HEK293 (cell line): ENCODE measurements at regions not wholly inside any gene's neighbourhood (a gene's known extent, or its start where the extent isn't known, plus 50 kb on each side); places are given as distances from the start of the nearest gene placed in this dataset.

Experiments
- CTCF ChIA-PET: fragments of 350-600 bp; formaldehyde crosslinking; extraction: SDS; loops from one replicate; lab custom pipeline; 2021; ENCODE audit warnings: antibody characterized with exemption; lab: Yijun Ruan, JAX
- POLR2A ChIA-PET: fragments of 300-600 bp; formaldehyde crosslinking; extraction: SDS; loops from one replicate; lab custom pipeline; 2020; ENCODE audit warnings: antibody characterized with exemption, inconsistent platforms; lab: Yijun Ruan, JAX
- H3K27ac ChIP-seq: fragments of 200-500 bp; sonication (Bioruptor generic); 2 replicates; pipeline ENCODE4 v1.5.1; 2014; ENCODE audit warnings: low read depth, low read length, control low read depth, inconsistent platforms; ENCODE audit errors: extremely low read depth
- H3K36me3 ChIP-seq, 2 experiments: fragments of 200-500 bp in 1 of 2; sonication (Bioruptor generic) in 1 of 2; 1 replicate in 1 of 2; 2 replicates in 1 of 2; pipeline ENCODE4 v1.5.1; 2014 to 2017; ENCODE audit warnings: inconsistent platforms in 2 of 2, low read length in 2 of 2; ENCODE audit not compliant: control insufficient read depth in 2 of 2, insufficient read depth in 1 of 2
- H3K4me1 ChIP-seq: fragments of 200-500 bp; sonication (Bioruptor generic); 2 replicates; pipeline ENCODE4 v1.5.1; 2014; ENCODE audit warnings: mild to moderate bottlenecking, low read length, inconsistent platforms; ENCODE audit not compliant: control insufficient read depth, insufficient read depth
- H3K4me3 ChIP-seq: 2 replicates; pipeline ENCODE4 v1.5.1; 2011; ENCODE audit warnings: low read depth, mild to moderate bottlenecking, control low read depth, low read length, moderate library complexity
- H3K9me3 ChIP-seq: fragments of 200-500 bp; sonication (Bioruptor generic); 2 replicates; pipeline ENCODE4 v1.5.1; 2014; ENCODE audit warnings: low read depth, low read length, inconsistent platforms; ENCODE audit not compliant: control insufficient read depth, insufficient read depth
- GLIS2 ChIP-seq: fragments of 450-650 bp; formaldehyde crosslinking; IDR thresholded peaks from 2 replicates; pipeline ENCODE4 v1.5.1; 2016; ENCODE audit warnings: missing biosample characterization, missing genetic modification characterization
- HOXA7 ChIP-seq: sonication (generic); formaldehyde crosslinking; IDR thresholded peaks from 2 replicates; pipeline ENCODE4 v1.8.1; 2022; ENCODE audit warnings: missing genetic modification reagents, borderline replicate concordance
- KLF7 ChIP-seq: fragments of 450-650 bp; formaldehyde crosslinking; IDR thresholded peaks from 2 replicates; pipeline ENCODE4 v1.5.1; 2016; ENCODE audit warnings: missing biosample characterization, missing genetic modification characterization, borderline replicate concordance
- MZF1 ChIP-seq: fragments of 450-650 bp; formaldehyde crosslinking; IDR thresholded peaks from 2 replicates; pipeline ENCODE4 v1.5.1; 2017; ENCODE audit warnings: missing biosample characterization, missing genetic modification characterization, borderline replicate concordance
- PRDM1 ChIP-seq: fragments of 450-650 bp; formaldehyde crosslinking; IDR thresholded peaks from 2 replicates; pipeline ENCODE4; 2016; ENCODE audit warnings: missing biosample characterization, missing genetic modification characterization
- TCF7L2 ChIP-seq: IDR thresholded peaks from 2 replicates; pipeline ENCODE4 v1.6.1; 2011; ENCODE audit warnings: low read depth, mild to moderate bottlenecking, inconsistent platforms, low read length, moderate library complexity, borderline replicate concordance
- ZBTB8A ChIP-seq: fragments of 450-650 bp; formaldehyde crosslinking; IDR thresholded peaks from 2 replicates; pipeline ENCODE4 v1.5.1; 2016; ENCODE audit warnings: missing biosample characterization, missing genetic modification characterization
- ZFHX2 ChIP-seq: fragments of 450-650 bp; formaldehyde crosslinking; conservative IDR thresholded peaks from 2 replicates; pipeline ENCODE4 v1.5.1; 2016; ENCODE audit warnings: missing biosample characterization, missing genetic modification characterization
- ZNF174 ChIP-seq: fragments of 450-650 bp; formaldehyde crosslinking; IDR thresholded peaks from 2 replicates; pipeline ENCODE4 v1.5.0; 2017; ENCODE audit warnings: missing biosample characterization, mild to moderate bottlenecking, missing genetic modification characterization
- ZNF544 ChIP-seq: fragments of 450-650 bp; formaldehyde crosslinking; IDR thresholded peaks from 2 replicates; pipeline ENCODE4 v1.5.0; 2017; ENCODE audit warnings: missing biosample characterization, missing genetic modification characterization
- ZNF548 ChIP-seq: fragments of 450-650 bp; formaldehyde crosslinking; IDR thresholded peaks from 2 replicates; pipeline ENCODE4 v1.5.1; 2016; ENCODE audit warnings: missing biosample characterization, missing genetic modification characterization
- ZNF658 ChIP-seq: fragments of 450-650 bp; formaldehyde crosslinking; IDR thresholded peaks from 2 replicates; pipeline ENCODE4; 2016; ENCODE audit warnings: missing biosample characterization, missing genetic modification characterization
- TF ChIP-seq, protein P1 (sequence below): fragments of 450-650 bp; formaldehyde crosslinking; IDR thresholded peaks from 2 replicates; pipeline ENCODE4 v1.5.1; 2016; ENCODE audit warnings: missing biosample characterization, missing genetic modification characterization
- TF ChIP-seq, protein P2 (sequence below): fragments of 450-650 bp; formaldehyde crosslinking; IDR thresholded peaks from 2 replicates; pipeline ENCODE4 v1.5.1; 2016; ENCODE audit warnings: missing biosample characterization, missing genetic modification characterization
- TF ChIP-seq, protein P3 (sequence below): fragments of 450-650 bp; formaldehyde crosslinking; IDR thresholded peaks from 2 replicates; pipeline ENCODE4 v1.5.1; 2016; ENCODE audit warnings: missing biosample characterization, missing genetic modification characterization, borderline replicate concordance
- TF ChIP-seq, protein P4 (sequence below): fragments of 450-650 bp; formaldehyde crosslinking; conservative IDR thresholded peaks from 2 replicates; pipeline ENCODE4 v1.5.1; 2016; ENCODE audit warnings: low read depth, missing biosample characterization, missing genetic modification characterization
- TF ChIP-seq, protein P5 (sequence below): IDR thresholded peaks from 2 replicates; pipeline ENCODE4 v1.6.1; 2011; ENCODE audit warnings: mild to moderate bottlenecking, low read depth, low read length, borderline replicate concordance
- TF ChIP-seq, protein P6 (sequence below): fragments of 450-650 bp; IDR thresholded peaks from 2 replicates; pipeline ENCODE4 v1.5.1; 2018; ENCODE audit warnings: missing biosample characterization, missing genetic modification characterization
- TF ChIP-seq, protein P7 (sequence below): fragments of 450-650 bp; formaldehyde crosslinking; IDR thresholded peaks from 2 replicates; pipeline ENCODE4 v1.5.1; 2016; ENCODE audit warnings: missing biosample characterization, missing genetic modification characterization, low read depth

DNA sequence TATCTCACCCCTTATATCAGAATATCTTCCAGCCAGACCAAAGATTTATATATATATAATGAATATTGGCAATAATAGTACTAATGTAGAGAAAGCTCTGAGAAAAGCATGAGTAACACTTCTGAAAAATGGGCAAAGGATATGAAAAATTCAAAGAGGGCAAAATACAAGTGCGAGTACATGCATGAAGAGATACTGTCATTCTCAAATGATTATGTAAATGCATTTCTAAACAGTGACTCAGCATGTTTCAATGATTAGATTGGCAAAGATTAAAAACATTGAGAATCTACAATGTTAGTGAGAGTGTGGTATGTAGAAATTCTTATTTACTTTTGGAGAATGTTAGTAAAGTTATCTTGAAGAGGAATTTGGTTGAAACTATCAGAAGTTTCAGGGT, 118.3 kb upstream of the NEDD4L start:
- ChIA-PET POLR2A (no interaction called here), CTCF (interaction anchor here (0.7 to 2.2 kb wide), 2 partner anchors 14 to 1794 kb away, joined by 3 to 7 read pairs; no protein-coding TSS in a partner anchor)
- Histone ChIP-seq H3K9me3 (no peaks in the 10 kb centered on the region), H3K36me3 (no peaks in the 10 kb centered on the region), H3K4me3 (no peak overlapping the region), H3K27ac (no peak overlapping the region), H3K4me1 (no peaks in the 10 kb centered on the region)
- TF ChIP-seq, protein P1, sequence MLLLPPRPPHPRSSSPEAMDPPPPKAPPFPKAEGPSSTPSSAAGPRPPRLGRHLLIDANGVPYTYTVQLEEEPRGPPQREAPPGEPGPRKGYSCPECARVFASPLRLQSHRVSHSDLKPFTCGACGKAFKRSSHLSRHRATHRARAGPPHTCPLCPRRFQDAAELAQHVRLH (tag by site-specific recombination): no peak
- TF ChIP-seq ZNF548 (tag by site-specific recombination) (no peak), GLIS2 (tag by site-specific recombination) (no peak)
- TF ChIP-seq, protein P2, sequence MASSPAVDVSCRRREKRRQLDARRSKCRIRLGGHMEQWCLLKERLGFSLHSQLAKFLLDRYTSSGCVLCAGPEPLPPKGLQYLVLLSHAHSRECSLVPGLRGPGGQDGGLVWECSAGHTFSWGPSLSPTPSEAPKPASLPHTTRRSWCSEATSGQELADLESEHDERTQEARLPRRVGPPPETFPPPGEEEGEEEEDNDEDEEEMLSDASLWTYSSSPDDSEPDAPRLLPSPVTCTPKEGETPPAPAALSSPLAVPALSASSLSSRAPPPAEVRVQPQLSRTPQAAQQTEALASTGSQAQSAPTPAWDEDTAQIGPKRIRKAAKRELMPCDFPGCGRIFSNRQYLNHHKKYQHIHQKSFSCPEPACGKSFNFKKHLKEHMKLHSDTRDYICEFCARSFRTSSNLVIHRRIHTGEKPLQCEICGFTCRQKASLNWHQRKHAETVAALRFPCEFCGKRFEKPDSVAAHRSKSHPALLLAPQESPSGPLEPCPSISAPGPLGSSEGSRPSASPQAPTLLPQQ: no peak

DNA sequence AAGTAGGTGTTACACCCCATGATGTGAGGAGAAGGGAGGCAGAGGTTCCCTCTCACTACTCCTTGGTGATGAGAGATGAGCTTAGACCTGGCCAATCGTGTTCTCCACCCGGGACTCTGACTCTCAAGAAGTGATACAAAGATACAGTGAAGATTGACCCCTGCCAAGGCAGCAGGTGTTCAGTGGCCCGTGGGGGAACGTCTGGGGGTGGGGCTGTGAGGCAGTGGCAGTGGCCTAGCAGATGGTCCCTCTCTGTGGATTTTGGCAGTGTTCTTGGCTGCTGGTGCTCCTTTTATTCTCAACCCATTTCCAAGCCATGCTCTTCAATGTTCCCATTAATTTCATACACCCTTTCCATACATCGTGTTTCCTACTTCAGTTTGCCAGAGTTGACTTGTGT, 120.4 kb upstream of the NEDD4L start:
- CTCF ChIA-PET: no interaction called here
- POLR2A ChIA-PET: no interaction called here
- TF ChIP-seq ZNF658 (no peak), KLF7 (tag by site-specific recombination) (no peak), ZNF544 (tag by site-specific recombination) (no peak), MZF1 (tag by site-specific recombination) (no peak), TCF7L2 (no peak), PRDM1 (tag by site-specific recombination) (no peak), ZFHX2 (tag by site-specific recombination) (no peak), ZBTB8A (tag by site-specific recombination) (no peak), ZNF174 (tag by site-specific recombination) (no peak), HOXA7 (CRISPR knock-in tag) (no peak)
- TF ChIP-seq, protein P3, sequence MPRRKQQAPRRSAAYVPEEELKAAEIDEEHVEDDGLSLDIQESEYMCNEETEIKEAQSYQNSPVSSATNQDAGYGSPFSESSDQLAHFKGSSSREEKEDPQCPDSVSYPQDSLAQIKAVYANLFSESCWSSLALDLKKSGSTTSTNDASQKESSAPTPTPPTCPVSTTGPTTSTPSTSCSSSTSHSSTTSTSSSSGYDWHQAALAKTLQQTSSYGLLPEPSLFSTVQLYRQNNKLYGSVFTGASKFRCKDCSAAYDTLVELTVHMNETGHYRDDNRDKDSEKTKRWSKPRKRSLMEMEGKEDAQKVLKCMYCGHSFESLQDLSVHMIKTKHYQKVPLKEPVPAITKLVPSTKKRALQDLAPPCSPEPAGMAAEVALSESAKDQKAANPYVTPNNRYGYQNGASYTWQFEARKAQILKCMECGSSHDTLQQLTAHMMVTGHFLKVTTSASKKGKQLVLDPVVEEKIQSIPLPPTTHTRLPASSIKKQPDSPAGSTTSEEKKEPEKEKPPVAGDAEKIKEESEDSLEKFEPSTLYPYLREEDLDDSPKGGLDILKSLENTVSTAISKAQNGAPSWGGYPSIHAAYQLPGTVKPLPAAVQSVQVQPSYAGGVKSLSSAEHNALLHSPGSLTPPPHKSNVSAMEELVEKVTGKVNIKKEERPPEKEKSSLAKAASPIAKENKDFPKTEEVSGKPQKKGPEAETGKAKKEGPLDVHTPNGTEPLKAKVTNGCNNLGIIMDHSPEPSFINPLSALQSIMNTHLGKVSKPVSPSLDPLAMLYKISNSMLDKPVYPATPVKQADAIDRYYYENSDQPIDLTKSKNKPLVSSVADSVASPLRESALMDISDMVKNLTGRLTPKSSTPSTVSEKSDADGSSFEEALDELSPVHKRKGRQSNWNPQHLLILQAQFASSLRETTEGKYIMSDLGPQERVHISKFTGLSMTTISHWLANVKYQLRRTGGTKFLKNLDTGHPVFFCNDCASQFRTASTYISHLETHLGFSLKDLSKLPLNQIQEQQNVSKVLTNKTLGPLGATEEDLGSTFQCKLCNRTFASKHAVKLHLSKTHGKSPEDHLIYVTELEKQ (tag by site-specific recombination): no peak
- TF ChIP-seq, protein P4, sequence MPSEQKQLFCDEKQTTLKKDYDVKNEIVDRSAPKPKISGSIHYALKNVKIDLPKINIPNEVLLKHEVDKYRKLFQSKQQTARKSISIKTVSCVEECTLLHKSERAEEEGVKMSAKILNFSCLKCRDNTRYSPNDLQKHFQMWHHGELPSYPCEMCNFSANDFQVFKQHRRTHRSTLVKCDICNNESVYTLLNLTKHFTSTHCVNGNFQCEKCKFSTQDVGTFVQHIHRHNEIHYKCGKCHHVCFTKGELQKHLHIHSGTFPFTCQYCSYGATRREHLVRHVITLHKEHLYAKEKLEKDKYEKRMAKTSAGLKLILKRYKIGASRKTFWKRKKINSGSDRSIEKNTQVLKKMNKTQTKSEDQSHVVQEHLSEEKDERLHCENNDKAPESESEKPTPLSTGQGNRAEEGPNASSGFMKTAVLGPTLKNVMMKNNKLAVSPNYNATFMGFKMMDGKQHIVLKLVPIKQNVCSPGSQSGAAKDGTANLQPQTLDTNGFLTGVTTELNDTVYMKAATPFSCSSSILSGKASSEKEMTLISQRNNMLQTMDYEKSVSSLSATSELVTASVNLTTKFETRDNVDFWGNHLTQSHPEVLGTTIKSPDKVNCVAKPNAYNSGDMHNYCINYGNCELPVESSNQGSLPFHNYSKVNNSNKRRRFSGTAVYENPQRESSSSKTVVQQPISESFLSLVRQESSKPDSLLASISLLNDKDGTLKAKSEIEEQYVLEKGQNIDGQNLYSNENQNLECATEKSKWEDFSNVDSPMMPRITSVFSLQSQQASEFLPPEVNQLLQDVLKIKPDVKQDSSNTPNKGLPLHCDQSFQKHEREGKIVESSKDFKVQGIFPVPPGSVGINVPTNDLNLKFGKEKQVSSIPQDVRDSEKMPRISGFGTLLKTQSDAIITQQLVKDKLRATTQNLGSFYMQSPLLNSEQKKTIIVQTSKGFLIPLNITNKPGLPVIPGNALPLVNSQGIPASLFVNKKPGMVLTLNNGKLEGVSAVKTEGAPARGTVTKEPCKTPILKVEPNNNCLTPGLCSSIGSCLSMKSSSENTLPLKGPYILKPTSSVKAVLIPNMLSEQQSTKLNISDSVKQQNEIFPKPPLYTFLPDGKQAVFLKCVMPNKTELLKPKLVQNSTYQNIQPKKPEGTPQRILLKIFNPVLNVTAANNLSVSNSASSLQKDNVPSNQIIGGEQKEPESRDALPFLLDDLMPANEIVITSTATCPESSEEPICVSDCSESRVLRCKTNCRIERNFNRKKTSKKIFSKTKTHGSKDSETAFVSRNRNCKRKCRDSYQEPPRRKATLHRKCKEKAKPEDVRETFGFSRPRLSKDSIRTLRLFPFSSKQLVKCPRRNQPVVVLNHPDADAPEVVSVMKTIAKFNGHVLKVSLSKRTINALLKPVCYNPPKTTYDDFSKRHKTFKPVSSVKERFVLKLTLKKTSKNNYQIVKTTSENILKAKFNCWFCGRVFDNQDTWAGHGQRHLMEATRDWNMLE (tag by site-specific recombination): no peak
- TF ChIP-seq, protein P5, sequence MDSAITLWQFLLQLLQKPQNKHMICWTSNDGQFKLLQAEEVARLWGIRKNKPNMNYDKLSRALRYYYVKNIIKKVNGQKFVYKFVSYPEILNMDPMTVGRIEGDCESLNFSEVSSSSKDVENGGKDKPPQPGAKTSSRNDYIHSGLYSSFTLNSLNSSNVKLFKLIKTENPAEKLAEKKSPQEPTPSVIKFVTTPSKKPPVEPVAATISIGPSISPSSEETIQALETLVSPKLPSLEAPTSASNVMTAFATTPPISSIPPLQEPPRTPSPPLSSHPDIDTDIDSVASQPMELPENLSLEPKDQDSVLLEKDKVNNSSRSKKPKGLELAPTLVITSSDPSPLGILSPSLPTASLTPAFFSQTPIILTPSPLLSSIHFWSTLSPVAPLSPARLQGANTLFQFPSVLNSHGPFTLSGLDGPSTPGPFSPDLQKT: no peak
- TF ChIP-seq, protein P6, sequence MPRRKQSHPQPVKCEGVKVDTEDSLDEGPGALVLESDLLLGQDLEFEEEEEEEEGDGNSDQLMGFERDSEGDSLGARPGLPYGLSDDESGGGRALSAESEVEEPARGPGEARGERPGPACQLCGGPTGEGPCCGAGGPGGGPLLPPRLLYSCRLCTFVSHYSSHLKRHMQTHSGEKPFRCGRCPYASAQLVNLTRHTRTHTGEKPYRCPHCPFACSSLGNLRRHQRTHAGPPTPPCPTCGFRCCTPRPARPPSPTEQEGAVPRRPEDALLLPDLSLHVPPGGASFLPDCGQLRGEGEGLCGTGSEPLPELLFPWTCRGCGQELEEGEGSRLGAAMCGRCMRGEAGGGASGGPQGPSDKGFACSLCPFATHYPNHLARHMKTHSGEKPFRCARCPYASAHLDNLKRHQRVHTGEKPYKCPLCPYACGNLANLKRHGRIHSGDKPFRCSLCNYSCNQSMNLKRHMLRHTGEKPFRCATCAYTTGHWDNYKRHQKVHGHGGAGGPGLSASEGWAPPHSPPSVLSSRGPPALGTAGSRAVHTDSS (tag by site-specific recombination): no peak
- TF ChIP-seq, protein P7, sequence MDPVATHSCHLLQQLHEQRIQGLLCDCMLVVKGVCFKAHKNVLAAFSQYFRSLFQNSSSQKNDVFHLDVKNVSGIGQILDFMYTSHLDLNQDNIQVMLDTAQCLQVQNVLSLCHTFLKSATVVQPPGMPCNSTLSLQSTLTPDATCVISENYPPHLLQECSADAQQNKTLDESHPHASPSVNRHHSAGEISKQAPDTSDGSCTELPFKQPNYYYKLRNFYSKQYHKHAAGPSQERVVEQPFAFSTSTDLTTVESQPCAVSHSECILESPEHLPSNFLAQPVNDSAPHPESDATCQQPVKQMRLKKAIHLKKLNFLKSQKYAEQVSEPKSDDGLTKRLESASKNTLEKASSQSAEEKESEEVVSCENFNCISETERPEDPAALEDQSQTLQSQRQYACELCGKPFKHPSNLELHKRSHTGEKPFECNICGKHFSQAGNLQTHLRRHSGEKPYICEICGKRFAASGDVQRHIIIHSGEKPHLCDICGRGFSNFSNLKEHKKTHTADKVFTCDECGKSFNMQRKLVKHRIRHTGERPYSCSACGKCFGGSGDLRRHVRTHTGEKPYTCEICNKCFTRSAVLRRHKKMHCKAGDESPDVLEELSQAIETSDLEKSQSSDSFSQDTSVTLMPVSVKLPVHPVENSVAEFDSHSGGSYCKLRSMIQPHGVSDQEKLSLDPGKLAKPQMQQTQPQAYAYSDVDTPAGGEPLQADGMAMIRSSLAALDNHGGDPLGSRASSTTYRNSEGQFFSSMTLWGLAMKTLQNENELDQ: no peak

More for the DNA sequence above, 120.4 kb upstream of the NEDD4L start:
- Histone ChIP-seq H3K27ac (no peak overlapping the region), H3K4me3 (no peak overlapping the region), H3K36me3 (no peaks in the 10 kb centered on the region), H3K4me1 (no peaks in the 10 kb centered on the region), H3K9me3 (no peaks in the 10 kb centered on the region)
